COLO668 (cell line): ENCODE measurements at regions not wholly inside any gene's neighbourhood (a gene's known extent, or its start where the extent isn't known, plus 50 kb on each side); places are given as distances from the start of the nearest gene placed in this dataset.
"Not testable (repeated sequence)": the region's sequence is repeated elsewhere in the genome, so short reads cannot be mapped to it uniquely, and the experiment has no call there.

ENCODE experiments used
- DNase-seq: peaks from one replicate; lab custom pipeline; 2025; ENCODE audit not compliant: unreplicated experiment; lab: John Stamatoyannopoulos, UW

- no peak for DNase-seq
Measured at GRCh38 chrX:125378205-125378604, 58.5 kb downstream of the TEX13C start.

- no peak for DNase-seq
Measured at GRCh38 chrX:125378770-125379169, 59.1 kb downstream of the TEX13C start.

- no peak for DNase-seq
Measured at GRCh38 chrX:125382148-125382628, 62.5 kb downstream of the TEX13C start.

GRCh38 chrX:125382889-125383288 is 63.2 kb downstream of the TEX13C start:
- DNase-seq: no peak

GRCh38 chrX:125384867-125385266 is 65.2 kb downstream of the TEX13C start:
- DNase-seq: no peak

GRCh38 chrX:125387945-125388344 is 68.3 kb downstream of the TEX13C start:
- DNase-seq: no peak

- DNase-seq: no peak
Measured at GRCh38 chrX:125394449-125394848, 74.8 kb downstream of the TEX13C start.

- no peak for DNase-seq
Measured at GRCh38 chrX:125395626-125396025, 76.0 kb downstream of the TEX13C start.

GRCh38 chrX:125398959-125399440 is 79.3 kb downstream of the TEX13C start:
- DNase-seq: no peak

- no peak for DNase-seq
Measured at GRCh38 chrX:125402807-125403206, 83.1 kb downstream of the TEX13C start.

GRCh38 chrX:125404667-125405160 is 85.0 kb downstream of the TEX13C start:
- no peak for DNase-seq

GRCh38 chrX:125405339-125405738 is 85.7 kb downstream of the TEX13C start:
- DNase-seq: no peak

- no peak for DNase-seq
Measured at GRCh38 chrX:125407314-125407713, 87.6 kb downstream of the TEX13C start.

- no peak for DNase-seq
Measured at GRCh38 chrX:125420809-125421208, 101.1 kb downstream of the TEX13C start.

GRCh38 chrX:125422986-125423385 is 103.3 kb downstream of the TEX13C start:
- no peak for DNase-seq

- no peak for DNase-seq
Measured at GRCh38 chrX:125424536-125424935, 104.9 kb downstream of the TEX13C start.

GRCh38 chrX:125436855-125437254 is 117.2 kb downstream of the TEX13C start:
- DNase-seq: no peak

- DNase-seq: no peak
Measured at GRCh38 chrX:125439194-125439849, 119.7 kb downstream of the TEX13C start.

- no peak for DNase-seq
Measured at GRCh38 chrX:125444659-125445058, 125.0 kb downstream of the TEX13C start.

- no peak for DNase-seq
Measured at GRCh38 chrX:125475482-125475881, 155.8 kb downstream of the TEX13C start.

- DNase-seq: no peak
Measured at GRCh38 chrX:125492439-125492838, 172.8 kb downstream of the TEX13C start.

GRCh38 chrX:125493004-125493403 is 173.3 kb downstream of the TEX13C start:
- not testable (repeated sequence) for DNase-seq

- DNase-seq: no peak
Measured at GRCh38 chrX:125497667-125498066, 178.0 kb downstream of the TEX13C start.
